22Rv1 (cell line): ENCODE measurements at regions not wholly inside any gene's neighbourhood (a gene's known extent, or its start where the extent isn't known, plus 50 kb on each side); places are given as distances from the start of the nearest gene placed in this dataset.

Experiments used
- CTCF ChIP-seq: fragments of 450-650 bp; IDR thresholded peaks from 2 replicates; pipeline ENCODE4 v1.5.1; 2017; ENCODE audit warnings: mild to moderate bottlenecking
- ZFX ChIP-seq: fragments of 450-650 bp; IDR thresholded peaks from 2 replicates; pipeline ENCODE4 v1.6.1; 2017; ENCODE audit warnings: antibody characterized with exemption, borderline replicate concordance

DNA sequence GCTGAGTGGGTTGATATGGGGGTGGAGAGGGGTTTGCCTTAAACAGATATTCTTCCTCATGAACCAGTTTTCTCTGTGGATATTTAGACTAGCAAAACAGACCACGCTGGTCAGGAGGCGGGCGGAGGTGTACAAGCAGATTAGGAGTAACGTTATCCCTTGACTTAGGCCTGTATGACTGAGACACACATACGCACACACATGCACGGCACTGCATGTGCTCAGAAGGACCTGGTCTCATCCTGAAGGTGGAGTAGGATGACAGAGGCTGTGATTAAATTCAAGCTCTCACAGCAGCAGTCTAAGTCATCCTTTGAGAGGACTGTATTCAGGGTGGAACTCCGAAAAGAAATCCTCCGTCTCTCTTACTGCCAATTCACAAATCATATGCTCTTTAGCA is 209.7 kb downstream of the DIRAS2 start:
- TF ChIP-seq CTCF (no peak), ZFX (no peak)
